HL-60 (cell line): ENCODE measurements at regions not wholly inside any gene's neighbourhood (a gene's known extent, or its start where the extent isn't known, plus 50 kb on each side); places are given as distances from the start of the nearest gene placed in this dataset.

ENCODE experiments used
- POLR2AphosphoS5 ChIP-seq: IDR thresholded peaks from 2 replicates; pipeline ENCODE4 v1.6.1; 2012; ENCODE audit warnings: low read depth
- TF ChIP-seq, protein P1 (sequence below): IDR thresholded peaks from one replicate; pipeline ENCODE4 v1.5.1; 2011; ENCODE audit warnings: low read length, control low read depth, inconsistent platforms; ENCODE audit not compliant: insufficient read depth

DNA sequence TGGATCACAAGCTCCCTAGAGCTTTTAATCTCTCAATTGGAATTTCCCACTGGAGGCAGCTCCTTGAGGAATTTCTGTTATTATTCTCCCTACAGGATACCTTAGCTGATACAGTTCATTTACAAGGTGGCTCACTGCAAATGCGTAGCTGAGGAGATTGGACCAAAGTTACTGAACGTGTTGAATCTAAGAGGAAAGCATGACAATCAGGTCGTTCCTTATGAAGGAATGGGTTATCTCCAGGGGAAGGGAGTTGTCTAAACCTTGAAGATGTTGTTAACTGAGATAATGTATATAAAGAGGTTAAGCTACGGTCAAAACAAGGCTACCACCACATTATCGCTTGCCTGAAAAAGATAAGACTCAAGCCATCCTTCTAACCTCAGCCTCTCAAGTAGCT is 105.8 kb upstream of the TBX3 start:
- no peak for TF ChIP-seq POLR2AphosphoS5
- TF ChIP-seq, protein P1, sequence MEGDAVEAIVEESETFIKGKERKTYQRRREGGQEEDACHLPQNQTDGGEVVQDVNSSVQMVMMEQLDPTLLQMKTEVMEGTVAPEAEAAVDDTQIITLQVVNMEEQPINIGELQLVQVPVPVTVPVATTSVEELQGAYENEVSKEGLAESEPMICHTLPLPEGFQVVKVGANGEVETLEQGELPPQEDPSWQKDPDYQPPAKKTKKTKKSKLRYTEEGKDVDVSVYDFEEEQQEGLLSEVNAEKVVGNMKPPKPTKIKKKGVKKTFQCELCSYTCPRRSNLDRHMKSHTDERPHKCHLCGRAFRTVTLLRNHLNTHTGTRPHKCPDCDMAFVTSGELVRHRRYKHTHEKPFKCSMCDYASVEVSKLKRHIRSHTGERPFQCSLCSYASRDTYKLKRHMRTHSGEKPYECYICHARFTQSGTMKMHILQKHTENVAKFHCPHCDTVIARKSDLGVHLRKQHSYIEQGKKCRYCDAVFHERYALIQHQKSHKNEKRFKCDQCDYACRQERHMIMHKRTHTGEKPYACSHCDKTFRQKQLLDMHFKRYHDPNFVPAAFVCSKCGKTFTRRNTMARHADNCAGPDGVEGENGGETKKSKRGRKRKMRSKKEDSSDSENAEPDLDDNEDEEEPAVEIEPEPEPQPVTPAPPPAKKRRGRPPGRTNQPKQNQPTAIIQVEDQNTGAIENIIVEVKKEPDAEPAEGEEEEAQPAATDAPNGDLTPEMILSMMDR, result no peak
